H1 (cell line): ENCODE measurements at regions not wholly inside any gene's neighbourhood (a gene's known extent, or its start where the extent isn't known, plus 50 kb on each side); places are given as distances from the start of the nearest gene placed in this dataset.
"Not testable (repeated sequence)": the region's sequence is repeated elsewhere in the genome, so short reads cannot be mapped to it uniquely, and the experiment has no call there.

Experiments used
- CTCF ChIA-PET: fragments of 300-600 bp; sonication (Branson Sonifier 250); formaldehyde crosslinking; loops from one replicate; lab custom pipeline; 2021; ENCODE audit not compliant: partially characterized antibody; lab: Charles Lee
- POLR2A ChIA-PET: fragments of 300-600 bp; sonication (Branson Sonifier 250); formaldehyde crosslinking; loops from one replicate; lab custom pipeline; 2021; ENCODE audit warnings: inconsistent platforms; ENCODE audit not compliant: partially characterized antibody; lab: Charles Lee
- DNase-seq, 2 experiments: peaks; one replicate each; pipeline versions ENCODE4 v3.0.0 to v3.0.0-alpha.2; 2010 to 2022; ENCODE audit warnings: low spot score in 2 of 2, low read depth in 1 of 2, mixed read lengths in 1 of 2
- FAIRE-seq: peaks from 2 replicates; lab custom pipeline; 2011; peaks lifted over from hg19 to GRCh38; lab: Jason Lieb, UNC
- H2AFZ ChIP-seq: 2 replicates; pipeline ENCODE4 v1.8.1; 2012; ENCODE audit warnings: low read length, inconsistent platforms
- H2AK5ac ChIP-seq: 2 replicates; pipeline ENCODE4 v1.6.1; 2013; ENCODE audit warnings: low read depth, low read length
- H2BK120ac ChIP-seq: replicated peaks from 2 replicates; pipeline ENCODE3; 2013; ENCODE audit warnings: low read depth, low read length, inconsistent platforms
- H2BK12ac ChIP-seq: 2 replicates; pipeline ENCODE4 v1.6.1; 2013; ENCODE audit warnings: low read depth, low read length
- H2BK15ac ChIP-seq: 2 replicates; pipeline ENCODE4 v1.6.1; 2013; ENCODE audit warnings: low read length
- H2BK20ac ChIP-seq: 2 replicates; pipeline ENCODE4 v1.6.1; 2013; ENCODE audit warnings: low read length
- H2BK5ac ChIP-seq: 2 replicates; pipeline ENCODE4 v1.6.1; 2013; ENCODE audit warnings: low read depth, low read length
- H3K14ac ChIP-seq: 2 replicates; pipeline ENCODE4 v1.6.1; 2013; ENCODE audit warnings: inconsistent platforms; ENCODE audit not compliant: insufficient read length
- H3K18ac ChIP-seq: 2 replicates; pipeline ENCODE4 v1.6.1; 2013; ENCODE audit warnings: low read length; ENCODE audit errors: extremely low read depth
- H3K23ac ChIP-seq: 2 replicates; pipeline ENCODE4 v1.6.1; 2013; ENCODE audit warnings: inconsistent platforms; ENCODE audit not compliant: insufficient read length
- H3K23me2 ChIP-seq: 2 replicates; pipeline ENCODE4 v1.6.1; 2013; ENCODE audit warnings: low read depth, low read length
- H3K27ac ChIP-seq: 2 replicates; pipeline ENCODE4 v1.6.1; 2011; ENCODE audit warnings: low read depth, low read length, inconsistent platforms
- H3K27me3 ChIP-seq, 4 experiments: replicated peaks in 1 of 4; 1 replicate in 1 of 4; 2 replicates in 3 of 4; pipeline versions ENCODE4 v1.6.1 to v1.8.1; 2011 to 2013; ENCODE audit warnings: low read length in 3 of 4, mild to moderate bottlenecking in 3 of 4, inconsistent platforms in 2 of 4, mixed read lengths in 2 of 4, moderate library complexity in 1 of 4; ENCODE audit not compliant: control insufficient read depth in 3 of 4, insufficient read depth in 3 of 4; ENCODE audit errors: extremely low read depth in 1 of 4
- H3K36me3 ChIP-seq, 4 experiments: 2 replicates each; pipeline versions ENCODE4 v1.6.1 to v1.8.1; 2011 to 2013; ENCODE audit warnings: mild to moderate bottlenecking in 4 of 4, low read length in 3 of 4, moderate library complexity in 2 of 4, control low read depth in 1 of 4, inconsistent platforms in 1 of 4; ENCODE audit not compliant: insufficient read depth in 4 of 4, control insufficient read depth in 2 of 4
- H3K4ac ChIP-seq: replicated peaks from 2 replicates; pipeline ENCODE3; 2013; ENCODE audit warnings: low read length, low read depth, mixed read lengths, inconsistent platforms; ENCODE audit not compliant: insufficient read length
- H3K4me1 ChIP-seq, 4 experiments: replicated peaks in 1 of 4; 1 replicate in 1 of 4; 2 replicates in 3 of 4; pipeline versions ENCODE4 v1.6.1 to v1.8.1; 2011 to 2013; ENCODE audit warnings: low read length in 3 of 4, inconsistent platforms in 2 of 4, mixed read lengths in 1 of 4; ENCODE audit not compliant: insufficient read depth in 4 of 4, control insufficient read depth in 3 of 4
- H3K4me2 ChIP-seq, 2 experiments: 2 replicates each; pipeline versions ENCODE4 v1.6.1 to v1.8.1; 2011 to 2013; ENCODE audit warnings: low read depth in 2 of 2, low read length in 2 of 2, control low read depth in 1 of 2, inconsistent platforms in 1 of 2, mild to moderate bottlenecking in 1 of 2; ENCODE audit not compliant: insufficient read depth in 1 of 2
- H3K4me3 ChIP-seq, 4 experiments: fragments of 200-600, 300-600 bp in 1 of 4; sonication (generic), shearing (Covaris generic), sonication (Bioruptor Twin) in 1 of 4; 2 replicates each; pipeline versions ENCODE4 v1.5.1 to v1.8.1; 2011 to 2016; ENCODE audit warnings: low read length in 4 of 4, low read depth in 3 of 4, control low read depth in 2 of 4, inconsistent platforms in 2 of 4, mild to moderate bottlenecking in 2 of 4, mixed read lengths in 1 of 4, moderate library complexity in 1 of 4; ENCODE audit not compliant: insufficient read depth in 2 of 4; ENCODE audit errors: extremely low read depth in 1 of 4
- H3K56ac ChIP-seq: replicated peaks from 2 replicates; pipeline ENCODE3; 2013; ENCODE audit warnings: low read depth, mild to moderate bottlenecking, mixed read lengths, low read length, inconsistent platforms; ENCODE audit not compliant: insufficient read length
- H3K79me1 ChIP-seq: 2 replicates; pipeline ENCODE4 v1.6.1; 2013; ENCODE audit warnings: low read depth, low read length, control low read depth
- H3K79me2 ChIP-seq, 2 experiments: 2 replicates each; pipeline versions ENCODE4 v1.6.1 to v1.8.1; 2012 to 2013; ENCODE audit warnings: low read length in 2 of 2, mild to moderate bottlenecking in 2 of 2, inconsistent platforms in 1 of 2; ENCODE audit not compliant: insufficient read depth in 2 of 2, control insufficient read depth in 1 of 2
- H3K9ac ChIP-seq, 4 experiments: replicated peaks in 1 of 4; 1 replicate in 1 of 4; 2 replicates in 3 of 4; pipeline versions ENCODE4 v1.6.1 to v1.8.1; 2011 to 2013; ENCODE audit warnings: low read depth in 3 of 4, low read length in 3 of 4, control low read depth in 2 of 4, mild to moderate bottlenecking in 2 of 4, moderate library complexity in 2 of 4, inconsistent platforms in 1 of 4; ENCODE audit errors: extremely low read depth in 1 of 4
- H3K9me3 ChIP-seq, 2 experiments: 2 replicates each; pipeline versions ENCODE4 v1.6.1 to v1.8.1; 2012 to 2013; ENCODE audit warnings: mild to moderate bottlenecking in 2 of 2, moderate library complexity in 2 of 2, control low read depth in 1 of 2, inconsistent platforms in 1 of 2, low read depth in 1 of 2, low read length in 1 of 2, mixed read lengths in 1 of 2; ENCODE audit not compliant: insufficient read depth in 2 of 2
- H4K20me1 ChIP-seq, 2 experiments: replicated peaks in 1 of 2; 2 replicates each; pipeline versions ENCODE3 to v1.8.1; 2011 to 2013; ENCODE audit warnings: inconsistent platforms in 2 of 2, low read length in 2 of 2, mild to moderate bottlenecking in 1 of 2; ENCODE audit not compliant: insufficient read depth in 2 of 2, control insufficient read depth in 1 of 2
- H4K5ac ChIP-seq: 2 replicates; pipeline ENCODE4 v1.6.1; 2013; ENCODE audit warnings: low read length, low read depth, mixed read lengths, inconsistent platforms; ENCODE audit not compliant: insufficient read length
- H4K8ac ChIP-seq: 2 replicates; pipeline ENCODE4 v1.8.0; 2013; ENCODE audit warnings: mild to moderate bottlenecking, moderate library complexity, low read length, inconsistent platforms; ENCODE audit not compliant: insufficient read depth; ENCODE audit errors: extremely low read depth
- H4K91ac ChIP-seq: replicated peaks from 2 replicates; pipeline ENCODE3; 2013; ENCODE audit warnings: low read length, mixed read lengths, inconsistent platforms; ENCODE audit not compliant: insufficient read length
- WGBS, 2 experiments: shearing (Covaris generic) in 1 of 2; methylation state at CpG; one replicate each; pipeline versions ENCODE4 v1.1.6 to v1.1.7; 2013 to 2015; ENCODE audit warnings: low lambda C conversion rate in 2 of 2, mixed read lengths in 2 of 2, inconsistent platforms in 1 of 2, low coverage in 1 of 2, missing lambda C conversion rate in 1 of 2; ENCODE audit not compliant: insufficient replicate concordance in 2 of 2, insufficient coverage in 1 of 2, insufficient read length in 1 of 2; ENCODE audit errors: extremely low coverage in 1 of 2, missing lambda C conversion rate in 1 of 2; 5-methylcytosine and 5-hydroxymethylcytosine counted together

- H3K9me3 ChIP-seq, H2BK5ac ChIP-seq, H3K27me3 ChIP-seq, DNase-seq, H4K8ac ChIP-seq, H2AK5ac ChIP-seq, H3K23ac ChIP-seq, FAIRE-seq, H3K4ac ChIP-seq, H3K56ac ChIP-seq, CTCF ChIA-PET, H3K4me1 ChIP-seq, H3K36me3 ChIP-seq, H4K20me1 ChIP-seq, H3K9ac ChIP-seq, H3K23me2 ChIP-seq, H3K14ac ChIP-seq, POLR2A ChIA-PET, H2BK20ac ChIP-seq, H4K91ac ChIP-seq, H4K5ac ChIP-seq, H3K27ac ChIP-seq, H3K79me2 ChIP-seq, H2AFZ ChIP-seq, H2BK120ac ChIP-seq, H2BK12ac ChIP-seq, H3K4me2 ChIP-seq, H2BK15ac ChIP-seq, H3K4me3 ChIP-seq, H3K79me1 ChIP-seq, H3K18ac ChIP-seq: not testable (repeated sequence)
- 81% methylated on average over 1 of the region's 1 CpG; no CpG with 5 or more reads in 1 of the 2 experiments for WGBS, 2 experiments
These were observed 109.0 kb upstream of the POMZP3 start for GRCh38 chr7:76736091-76736490.

DNA sequence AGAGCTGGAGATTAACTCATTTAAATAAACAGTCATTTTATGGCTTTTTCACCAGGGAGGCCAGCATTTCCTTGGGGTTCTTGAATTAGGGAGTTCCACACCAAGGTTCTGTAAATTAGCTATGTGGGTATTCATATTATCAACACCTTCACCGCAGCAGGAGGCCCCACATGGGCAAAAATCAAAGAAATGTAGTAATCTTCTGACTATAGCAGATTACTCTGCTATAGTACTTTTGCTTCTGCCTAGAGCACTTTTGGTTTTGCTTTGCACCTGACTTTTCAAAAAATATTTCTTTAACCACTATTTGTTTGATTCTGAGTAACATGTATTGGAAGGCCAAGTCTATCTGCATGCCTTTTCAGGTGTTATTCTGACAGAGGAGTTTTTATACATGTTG is 108.6 kb upstream of the POMZP3 start:
- not testable (repeated sequence) for DNase-seq, H3K14ac ChIP-seq, H2BK5ac ChIP-seq

More for the DNA sequence above, 108.6 kb upstream of the POMZP3 start:
- H2AFZ ChIP-seq, POLR2A ChIA-PET, H3K4me1 ChIP-seq, H3K79me2 ChIP-seq, H3K18ac ChIP-seq, H3K27ac ChIP-seq, H3K79me1 ChIP-seq, H3K4me2 ChIP-seq, H4K20me1 ChIP-seq, H3K4ac ChIP-seq, H2BK120ac ChIP-seq, H4K5ac ChIP-seq, H4K91ac ChIP-seq, H3K9me3 ChIP-seq, H2BK20ac ChIP-seq, H3K36me3 ChIP-seq, H3K27me3 ChIP-seq, CTCF ChIA-PET, FAIRE-seq, H3K4me3 ChIP-seq, H3K23me2 ChIP-seq, H2AK5ac ChIP-seq, H4K8ac ChIP-seq, H2BK12ac ChIP-seq, H2BK15ac ChIP-seq, H3K9ac ChIP-seq, H3K23ac ChIP-seq, H3K56ac ChIP-seq: not testable (repeated sequence)
- no CpG with 5 or more reads among the region's 1 CpG for WGBS, 2 experiments
